Right lobe of liver (tissue), 6 donors: ENCODE measurements at regions not wholly inside any gene's neighbourhood (a gene's known extent, or its start where the extent isn't known, plus 50 kb on each side); places are given as distances from the start of the nearest gene placed in this dataset.

Experiments
- ATAC-seq, 4 donors: fragments of 200-7000 bp; cut with Tn5 transposase; one replicate each; pipeline ENCODE4 v1.9.1; 2020; ENCODE audit warnings: mild to moderate bottlenecking in 4 of 4, moderate library complexity in 4 of 4
- DNase-seq, 3 donors: peaks; one replicate each; pipeline ENCODE4 v3.0.0-alpha.2; 2020
- H3K27ac ChIP-seq, 3 donors: fragments of 200-600 bp; one replicate each; pipeline ENCODE4 v1.8.0; 2022
- H3K27me3 ChIP-seq, 2 donors: fragments of 200-600 bp; one replicate each; pipeline ENCODE4 v1.8.0; 2022
- H3K36me3 ChIP-seq, 4 donors: fragments of 200-600 bp; sonication (generic) in 1 of 4; one replicate each; pipeline versions ENCODE4 v1.5.1 to v1.8.0; 2017 to 2022; ENCODE audit warnings: control low read depth in 1 of 4
- H3K4me1 ChIP-seq, 4 donors: fragments of 200-600 bp; sonication (generic) in 1 of 4; one replicate each; pipeline versions ENCODE4 v1.5.1 to v1.8.0; 2017 to 2022; ENCODE audit warnings: control low read depth in 1 of 4
- H3K4me3 ChIP-seq, 3 donors: fragments of 200-600 bp; one replicate each; pipeline ENCODE4 v1.8.0; 2022
- H3K9me3 ChIP-seq, 4 donors: fragments of 200-600 bp; sonication (generic) in 1 of 4; one replicate each; pipeline versions ENCODE4 v1.5.1 to v1.8.0; 2017 to 2022; ENCODE audit warnings: control low read depth in 1 of 4
- POLR2A ChIP-seq: fragments of 450-650 bp; IDR thresholded peaks from one replicate; pipeline ENCODE4 v1.6.1; 2017; ENCODE audit warnings: antibody characterized with exemption, mild to moderate bottlenecking
- WGBS: methylation state at CpG from one replicate; pipeline ENCODE4 v1.1.6; 2018; ENCODE audit warnings: low coverage, low lambda C conversion rate; ENCODE audit not compliant: insufficient coverage; ENCODE audit errors: missing lambda C conversion rate; 5-methylcytosine and 5-hydroxymethylcytosine counted together
- intact Hi-C, 2 donors: fragments of 100-400 bp; cut with DNase I; formaldehyde crosslinking; loops; one replicate each; pipeline versions ENCODE4 v1.11.2 to v1.14.1; 2022
- TF ChIP-seq, protein P1 (sequence below), 4 donors: fragments of 200-600 bp in 3 of 4; fragments of 450-650 bp in 1 of 4; IDR thresholded peaks; one replicate each; pipeline versions ENCODE4 v1.5.1 to v1.8.0; 2016 to 2022; ENCODE audit warnings: antibody characterized with exemption in 4 of 4, mild to moderate bottlenecking in 2 of 4
- donor health status: DM: no; HTN: yes; CAD: no.
- donor health status: DM: no; HTN: no; CAD: no.
- donor health status: DM: no; HTN: no; CAD: no.
- donor health status: DM: no; HTN: yes; CAD: no.
- donor health status: DM: no; HTN: yes; CAD: no.

DNA sequence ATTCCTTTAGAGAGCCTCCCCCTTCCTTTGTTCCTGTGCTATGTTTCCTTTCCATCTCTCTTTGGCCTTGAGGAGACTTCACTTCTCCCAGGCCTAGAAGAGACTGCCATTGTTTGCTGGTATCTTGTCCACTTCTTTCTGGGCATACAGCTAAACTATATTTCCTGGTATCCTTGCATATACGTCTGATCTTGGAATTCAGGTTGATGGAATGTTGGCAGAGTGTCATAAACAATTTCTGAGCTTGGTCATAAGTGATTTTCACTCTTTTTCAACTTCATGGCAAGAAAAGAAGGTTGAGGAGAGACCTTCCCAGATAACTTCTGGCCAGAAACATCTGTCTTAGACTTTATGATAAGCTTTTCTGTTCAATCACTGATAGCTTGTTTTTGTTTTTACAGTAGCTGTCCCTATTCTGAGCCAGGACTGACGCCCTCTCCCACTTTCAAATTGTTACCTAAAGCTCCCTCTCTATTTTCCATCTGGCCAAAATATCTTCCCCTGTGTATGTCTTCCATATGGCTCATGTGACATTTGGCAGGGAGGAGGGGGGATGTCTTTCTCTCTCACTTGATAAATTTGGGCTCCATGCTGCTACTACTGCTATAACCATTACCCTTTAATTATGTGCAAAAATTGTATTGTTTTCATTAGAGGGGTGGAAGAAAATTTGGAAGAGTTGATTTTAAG lies 457.0 kb downstream of the ADAMTS20 start:
- H3K36me3 ChIP-seq: no peaks in the 10 kb centered on the region
- intact Hi-C loops: no loop called here
- TF ChIP-seq, protein P1, sequence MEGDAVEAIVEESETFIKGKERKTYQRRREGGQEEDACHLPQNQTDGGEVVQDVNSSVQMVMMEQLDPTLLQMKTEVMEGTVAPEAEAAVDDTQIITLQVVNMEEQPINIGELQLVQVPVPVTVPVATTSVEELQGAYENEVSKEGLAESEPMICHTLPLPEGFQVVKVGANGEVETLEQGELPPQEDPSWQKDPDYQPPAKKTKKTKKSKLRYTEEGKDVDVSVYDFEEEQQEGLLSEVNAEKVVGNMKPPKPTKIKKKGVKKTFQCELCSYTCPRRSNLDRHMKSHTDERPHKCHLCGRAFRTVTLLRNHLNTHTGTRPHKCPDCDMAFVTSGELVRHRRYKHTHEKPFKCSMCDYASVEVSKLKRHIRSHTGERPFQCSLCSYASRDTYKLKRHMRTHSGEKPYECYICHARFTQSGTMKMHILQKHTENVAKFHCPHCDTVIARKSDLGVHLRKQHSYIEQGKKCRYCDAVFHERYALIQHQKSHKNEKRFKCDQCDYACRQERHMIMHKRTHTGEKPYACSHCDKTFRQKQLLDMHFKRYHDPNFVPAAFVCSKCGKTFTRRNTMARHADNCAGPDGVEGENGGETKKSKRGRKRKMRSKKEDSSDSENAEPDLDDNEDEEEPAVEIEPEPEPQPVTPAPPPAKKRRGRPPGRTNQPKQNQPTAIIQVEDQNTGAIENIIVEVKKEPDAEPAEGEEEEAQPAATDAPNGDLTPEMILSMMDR (IDR thresholded peaks at IDR 0.05): no peak
- TF ChIP-seq POLR2A: no peak
- no peak overlapping the region for H3K4me3 ChIP-seq
- H3K9me3 ChIP-seq: no peaks in the 10 kb centered on the region
- WGBS: 28% methylated on average over 2 of the region's 2 CpGs
- DNase-seq (no peak), ATAC-seq (no peak)
- H3K4me1 ChIP-seq: no peaks in the 10 kb centered on the region
- H3K27ac ChIP-seq: no peak overlapping the region
- H3K27me3 ChIP-seq: no peaks in the 10 kb centered on the region

DNA sequence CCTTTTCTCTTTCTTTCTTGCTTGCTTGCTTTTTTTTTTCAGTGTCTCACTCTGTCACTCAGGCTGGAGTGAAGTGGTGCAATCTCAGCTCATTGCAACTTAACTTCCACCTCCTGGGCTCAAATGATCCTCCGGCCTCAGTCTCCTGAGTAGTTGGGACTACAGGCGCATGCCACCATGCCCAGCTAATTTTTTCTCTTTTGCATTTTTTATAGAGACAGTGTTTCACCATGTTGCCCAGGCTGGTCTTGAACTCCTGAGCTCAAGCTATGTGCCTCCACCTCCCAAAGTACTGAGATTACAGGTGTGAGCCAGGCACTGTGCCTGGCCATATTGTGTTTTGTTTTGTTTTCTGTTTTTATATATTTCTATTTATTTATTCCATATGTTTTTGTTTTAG lies 461.0 kb downstream of the ADAMTS20 start:
- WGBS: 72% methylated on average over 2 of the region's 2 CpGs
- Histone ChIP-seq H3K27me3 (no peaks in the 10 kb centered on the region), H3K4me3 (no peak overlapping the region), H3K27ac (no peak overlapping the region), H3K9me3 (no peaks in the 10 kb centered on the region), H3K4me1 (no peaks in the 10 kb centered on the region), H3K36me3 (no peaks in the 10 kb centered on the region)
- ATAC-seq: no peak
- DNase-seq: no peak
- TF ChIP-seq, protein P1 (IDR thresholded peaks at IDR 0.05): no peak
- no peak for TF ChIP-seq POLR2A
- intact Hi-C loops: no loop called here

DNA sequence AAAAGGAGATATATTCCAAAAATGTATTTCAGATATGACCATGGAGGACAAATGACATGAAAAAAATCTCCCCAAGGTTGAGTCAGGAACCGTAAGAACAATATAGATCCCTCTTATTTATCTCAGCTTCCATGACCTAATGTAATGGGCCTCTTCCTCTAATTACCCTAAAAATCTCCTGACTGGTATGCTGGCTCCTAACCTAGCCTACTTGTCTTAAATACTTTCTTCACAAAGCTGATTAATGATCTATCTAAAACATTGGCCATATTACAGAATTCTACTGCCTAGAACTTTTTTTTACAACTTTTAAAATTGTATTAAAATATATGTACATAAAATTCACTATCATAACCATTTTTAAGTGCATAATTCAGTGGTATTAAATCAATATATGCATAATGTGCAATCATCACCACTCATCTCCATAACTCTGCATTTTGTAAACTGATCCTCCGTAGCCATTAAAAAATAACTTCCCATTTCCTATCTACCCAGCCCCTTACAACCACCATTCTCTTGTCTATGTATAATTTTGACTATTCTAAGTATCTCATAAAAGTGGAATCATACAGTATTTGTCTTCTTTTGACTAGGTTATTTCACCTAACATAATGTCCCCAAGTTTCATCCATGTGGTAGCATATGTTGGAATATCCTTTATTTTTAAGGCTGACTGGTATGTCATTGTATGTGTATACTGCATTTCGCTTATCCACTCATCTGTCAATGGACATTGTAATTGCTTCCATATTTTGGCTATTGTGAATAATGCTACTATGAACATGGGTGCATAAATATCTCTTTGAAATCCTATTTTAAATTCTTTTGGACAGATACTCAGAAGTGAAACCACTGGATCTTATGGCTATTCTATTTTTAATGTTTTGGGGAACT lies 464.6 kb downstream of the ADAMTS20 start:
- DNase-seq: no peak
- ATAC-seq: no peak
- Histone ChIP-seq H3K4me1 (no peaks in the 10 kb centered on the region), H3K27me3 (no peaks in the 10 kb centered on the region), H3K36me3 (no peaks in the 10 kb centered on the region), H3K4me3 (no peak overlapping the region), H3K9me3 (no peaks in the 10 kb centered on the region), H3K27ac (no peak overlapping the region)
- intact Hi-C loops: no loop called here
- no peak for TF ChIP-seq POLR2A
- TF ChIP-seq, protein P1 (IDR thresholded peaks at IDR 0.05): no peak
- 30% methylated on average over 3 of the region's 3 CpGs for WGBS

DNA sequence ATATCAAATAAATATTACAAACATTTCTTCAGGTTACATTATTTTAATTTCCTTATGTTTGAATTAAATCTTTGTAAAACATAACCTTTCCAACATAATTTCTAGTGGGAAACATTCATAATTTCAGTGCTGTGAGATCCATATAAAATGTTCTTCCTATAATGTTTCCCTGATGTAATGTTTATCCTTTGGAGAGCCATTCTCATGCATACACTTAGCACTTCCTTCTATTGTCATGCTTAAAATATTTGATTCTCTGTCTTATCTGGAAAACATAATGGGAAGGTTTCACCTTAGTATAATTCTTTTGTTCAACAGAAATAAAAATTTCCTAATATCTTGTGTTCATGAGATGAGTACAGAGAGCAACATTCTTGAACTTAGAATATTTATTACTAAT lies 472.5 kb downstream of the ADAMTS20 start:
- ATAC-seq: no peak
- DNase-seq: no peak
- intact Hi-C loops: no loop called here
- H3K27ac ChIP-seq: no peak overlapping the region
- H3K4me3 ChIP-seq: no peak overlapping the region
- no peaks in the 10 kb centered on the region for H3K4me1 ChIP-seq
- H3K36me3 ChIP-seq: no peaks in the 10 kb centered on the region
- TF ChIP-seq POLR2A: no peak
- TF ChIP-seq, protein P1 (IDR thresholded peaks at IDR 0.05): no peak
- H3K27me3 ChIP-seq: no peaks in the 10 kb centered on the region
- no peaks in the 10 kb centered on the region for H3K9me3 ChIP-seq
